AG04450 (cell line): ENCODE measurements at regions not wholly inside any gene's neighbourhood (a gene's known extent, or its start where the extent isn't known, plus 50 kb on each side); places are given as distances from the start of the nearest gene placed in this dataset.
A peak's percentile ranks its signal among the peaks of the same experiment; 100 is the strongest.

ENCODE experiments used
- CTCF ChIA-PET: fragments of 300-600, 350-600 bp; formaldehyde crosslinking; extraction: SDS; loops from one replicate; lab custom pipeline; 2022; ENCODE audit warnings: antibody characterized with exemption, inconsistent platforms; lab: Charles Lee
- POLR2A ChIA-PET: fragments of 350-600 bp; formaldehyde crosslinking; extraction: SDS; loops from one replicate; lab custom pipeline; 2021; ENCODE audit warnings: antibody characterized with exemption, inconsistent platforms; lab: Yijun Ruan, JAX
- DNase-seq: peaks from one replicate; pipeline ENCODE4 v3.0.0-alpha.2; 2011; ENCODE audit warnings: low read depth, low spot score
- H3K27ac ChIP-seq: one replicate; pipeline ENCODE4 v1.5.1; 2012; ENCODE audit warnings: low read depth, low read length, control low read depth
- H3K27me3 ChIP-seq: one replicate; pipeline ENCODE4 v1.6.0; 2012; ENCODE audit warnings: low read length; ENCODE audit not compliant: control insufficient read depth, insufficient read depth
- H3K4me3 ChIP-seq: 2 replicates; pipeline ENCODE4 v1.5.1; 2011; ENCODE audit warnings: mild to moderate bottlenecking, low read depth, low read length, control low read depth
- H3K9me3 ChIP-seq: 2 replicates; pipeline ENCODE4 v1.5.1; 2012; ENCODE audit warnings: low read length; ENCODE audit not compliant: control insufficient read depth, insufficient read depth
- CTCF ChIP-seq: IDR thresholded peaks from 2 replicates; pipeline ENCODE4 v1.5.1; 2011; ENCODE audit warnings: low read depth, low read length, control low read depth, inconsistent platforms

- no peak overlapping the region for H3K27ac ChIP-seq
- CTCF ChIA-PET: interaction anchor here (0.6 to 2.6 kb wide), 44 partner anchors 8 to 797 kb away, joined by 3 to 29 read pairs (median 4); no protein-coding TSS in a partner anchor
- POLR2A ChIA-PET: no interaction called here
Observed at GRCh38 chr6:148179786-148180185, 162.9 kb upstream of the SASH1 start.

DNA sequence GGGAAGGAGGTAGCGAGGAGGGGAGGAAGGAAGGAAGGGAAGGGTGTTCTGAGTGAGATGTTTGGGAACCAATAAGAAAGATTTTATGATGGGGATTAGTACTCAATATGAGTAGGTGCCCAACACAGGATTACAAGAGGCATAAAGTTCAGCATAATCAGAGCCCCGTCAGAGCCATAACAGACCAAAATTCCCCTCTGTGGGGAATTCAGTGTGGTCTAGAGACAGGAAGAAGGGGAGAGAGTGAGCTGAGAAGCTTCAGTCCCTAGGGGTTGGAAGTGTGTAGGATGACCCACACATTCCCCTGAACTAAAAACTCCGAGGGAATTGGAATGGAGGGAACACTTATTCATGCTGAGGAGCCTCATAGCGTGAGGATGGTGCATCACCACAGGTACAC lies 160.3 kb upstream of the SASH1 start:
- DNase-seq: no peak
- H3K4me3 ChIP-seq: no peak overlapping the region
- H3K27ac ChIP-seq: no peak overlapping the region
- no peak for TF ChIP-seq CTCF
- H3K9me3 ChIP-seq: peaks cover 4% of the 10 kb centered on the region; the same call in 1 of the 2 replicates
- CTCF ChIA-PET: interaction anchor here (0.6 kb wide), 1 partner anchor 68 kb away, joined by 3 read pairs; no protein-coding TSS in a partner anchor
- POLR2A ChIA-PET: no interaction called here
- H3K27me3 ChIP-seq: no peaks in the 10 kb centered on the region

More at GRCh38 chr6:148179786-148180185, 162.9 kb upstream of the SASH1 start:
- DNase-seq: no peak
- no peaks in the 10 kb centered on the region for H3K27me3 ChIP-seq
- peak; percentile 66 for TF ChIP-seq CTCF
- peaks cover 4% of the 10 kb centered on the region; the same call in 1 of the 2 replicates for H3K9me3 ChIP-seq
- H3K4me3 ChIP-seq: no peak overlapping the region

- Histone ChIP-seq H3K27me3 (no peaks in the 10 kb centered on the region), H3K9me3 (peaks cover 4% of the 10 kb centered on the region; the same call in 1 of the 2 replicates), H3K4me3 (no peak overlapping the region), H3K27ac (no peak overlapping the region)
- ChIA-PET CTCF (no interaction called here), POLR2A (no interaction called here)
- no peak for DNase-seq
- TF ChIP-seq CTCF: no peak
Observed at GRCh38 chr6:148183776-148184175, 158.9 kb upstream of the SASH1 start.

DNA sequence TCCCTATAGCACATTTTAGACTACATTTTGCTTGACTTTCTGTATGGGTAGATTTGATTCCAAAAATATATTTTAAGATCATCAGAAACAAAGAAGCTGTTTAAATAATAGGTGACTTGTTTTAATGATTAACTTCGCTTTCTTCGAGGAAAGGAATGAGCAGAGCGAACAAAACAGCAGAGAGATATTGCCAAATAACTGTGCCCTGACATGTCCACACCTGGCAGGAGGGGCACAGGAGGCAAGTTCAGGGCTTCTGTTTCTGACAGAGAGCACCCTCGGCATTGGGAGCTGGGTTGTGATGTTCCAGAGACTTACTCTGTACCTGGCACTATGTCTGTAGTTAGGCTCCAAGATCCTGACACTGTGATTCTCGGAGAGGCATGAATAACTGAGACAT lies 155.7 kb upstream of the SASH1 start:
- POLR2A ChIA-PET: no interaction called here
- no peaks in the 10 kb centered on the region for H3K27me3 ChIP-seq
- H3K4me3 ChIP-seq: no peak overlapping the region
- H3K9me3 ChIP-seq: no peaks in the 10 kb centered on the region
- TF ChIP-seq CTCF: no peak
- H3K27ac ChIP-seq: no peak overlapping the region
- CTCF ChIA-PET: interaction anchor here (1.9 kb wide), 1 partner anchor 10 kb away, joined by 6 read pairs; no protein-coding TSS in a partner anchor
- DNase-seq: no peak

- no peak overlapping the region for H3K4me3 ChIP-seq
- peak overlapping the region; percentile 49 for H3K27ac ChIP-seq
- ChIA-PET POLR2A (interaction anchor here (1.2 kb wide), 1 partner anchor 11 kb away, joined by 6 read pairs; no protein-coding TSS in a partner anchor), CTCF (interaction anchor here (0.6 to 3.5 kb wide), 3 partner anchors 12 to 36 kb away, joined by 3 to 25 read pairs (median 12); no protein-coding TSS in a partner anchor)
- H3K27me3 ChIP-seq: no peaks in the 10 kb centered on the region
- peak; percentile 79 for DNase-seq
- TF ChIP-seq CTCF: no peak
- H3K9me3 ChIP-seq: no peaks in the 10 kb centered on the region; the same call in 1 of the 2 replicates
Observed at GRCh38 chr6:148192310-148192709, 150.3 kb upstream of the SASH1 start.
